ENCODE measurements at regions not wholly inside any gene's neighbourhood (a gene's known extent, or its start where the extent isn't known, plus 50 kb on each side); places are given as distances from the start of the nearest gene placed in this dataset.

GRCh38 chr6:109922851-109923250, 55.3 kb upstream of the GPR6 start:
- no peak for DNase-seq

- DNase-seq: peak; percentile 36
Observed at GRCh38 chr6:109925075-109925474, 53.0 kb upstream of the GPR6 start.

- DNase-seq: no peak
Observed at GRCh38 chr6:109927052-109927451, 51.1 kb upstream of the GPR6 start.

Measured in DMS79 (cell line).